HG02884 (cell line): ENCODE measurements at regions not wholly inside any gene's neighbourhood (a gene's known extent, or its start where the extent isn't known, plus 50 kb on each side); places are given as distances from the start of the nearest gene placed in this dataset.
"Not testable (repeated sequence)": the region's sequence is repeated elsewhere in the genome, so short reads cannot be mapped to it uniquely, and the experiment has no call there.

Experiments
- ATAC-seq: cut with Tn5 transposase; IDR thresholded peaks from one replicate; pipeline ENCODE4 v1.9.1; 2021; ENCODE audit warnings: mild to moderate bottlenecking, moderate library complexity; ENCODE audit not compliant: unreplicated experiment

DNA sequence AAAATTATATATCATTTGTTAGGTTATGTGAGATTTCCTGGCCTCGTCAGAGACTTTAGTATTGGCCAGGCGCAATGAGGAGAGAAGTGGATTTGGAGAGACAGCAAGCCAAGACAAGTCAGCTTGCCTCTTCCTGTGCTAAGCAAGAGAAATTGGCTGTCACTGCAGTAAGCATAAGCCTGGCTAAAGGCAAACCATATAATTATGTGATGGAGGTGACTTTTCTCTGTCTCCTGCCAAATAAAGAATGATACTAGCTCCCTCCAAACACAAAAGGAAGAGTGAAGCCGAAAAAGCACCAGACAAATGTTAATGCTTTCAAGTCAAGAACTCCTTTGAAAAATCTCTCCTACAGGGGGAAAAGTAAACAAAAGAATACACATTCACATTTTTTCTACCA is 2246.0 kb downstream of the ARAP2 start:
- no peak for ATAC-seq

DNA sequence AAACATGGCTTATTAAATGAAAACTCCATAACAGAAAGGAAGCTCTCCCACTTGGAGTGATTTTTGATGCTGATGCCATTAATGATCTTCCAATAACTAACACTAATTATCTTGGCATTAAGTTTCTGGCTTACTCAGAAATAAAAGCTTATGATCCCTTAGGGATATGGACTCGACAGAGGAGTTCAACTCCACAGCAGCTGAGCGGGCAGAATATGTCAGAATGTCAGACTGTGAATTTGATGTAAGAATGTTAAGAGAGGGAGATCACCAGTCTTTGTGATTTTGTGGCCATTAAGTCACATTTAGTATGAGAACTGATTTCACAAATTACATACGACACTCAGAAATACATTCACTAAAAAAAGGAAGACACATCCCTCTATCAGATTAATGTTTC is 2244.0 kb downstream of the ARAP2 start:
- no peak for ATAC-seq

GRCh38 chr4:34006540-34006939 is 2237.8 kb downstream of the ARAP2 start:
- not testable (repeated sequence) for ATAC-seq

GRCh38 chr4:34009951-34010350 is 2234.4 kb downstream of the ARAP2 start:
- ATAC-seq = no peak

DNA sequence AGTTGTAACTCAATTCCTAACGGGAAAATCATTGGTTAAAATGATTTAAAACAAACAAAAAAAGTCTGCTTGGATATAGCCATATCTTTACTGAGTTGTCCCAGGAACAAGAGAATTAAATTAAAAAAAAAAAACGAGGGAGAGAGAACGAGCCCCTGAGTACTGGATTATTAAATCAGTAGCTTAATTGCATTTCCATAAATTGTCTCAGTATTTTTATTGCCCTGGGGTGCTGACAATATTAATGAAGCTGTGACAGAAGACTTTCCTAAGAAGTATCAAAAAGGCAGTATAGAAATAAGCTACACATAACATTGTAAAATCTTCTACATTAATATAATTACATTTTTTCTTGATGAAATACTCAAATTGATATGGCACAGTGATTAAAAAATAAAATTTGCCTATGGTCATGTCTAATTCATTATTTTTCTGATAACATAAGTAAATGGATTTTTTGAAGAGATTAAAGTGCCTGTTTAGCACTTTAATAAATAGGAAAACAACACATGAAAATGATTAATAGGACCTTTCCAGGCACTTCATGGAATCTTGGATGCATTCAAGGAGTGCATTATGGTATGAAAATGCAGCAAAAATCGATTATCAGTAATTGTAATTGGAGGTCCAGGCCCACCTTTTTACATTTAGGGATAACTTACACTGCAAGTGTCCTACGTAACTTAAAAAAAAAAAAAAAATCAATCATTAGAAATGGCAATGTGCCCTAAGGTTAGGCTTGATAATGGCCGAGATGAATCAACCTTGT is 2233.4 kb downstream of the ARAP2 start:
- ATAC-seq = no peak

GRCh38 chr4:34035225-34035624 is 2209.1 kb downstream of the ARAP2 start:
- ATAC-seq = no peak

DNA sequence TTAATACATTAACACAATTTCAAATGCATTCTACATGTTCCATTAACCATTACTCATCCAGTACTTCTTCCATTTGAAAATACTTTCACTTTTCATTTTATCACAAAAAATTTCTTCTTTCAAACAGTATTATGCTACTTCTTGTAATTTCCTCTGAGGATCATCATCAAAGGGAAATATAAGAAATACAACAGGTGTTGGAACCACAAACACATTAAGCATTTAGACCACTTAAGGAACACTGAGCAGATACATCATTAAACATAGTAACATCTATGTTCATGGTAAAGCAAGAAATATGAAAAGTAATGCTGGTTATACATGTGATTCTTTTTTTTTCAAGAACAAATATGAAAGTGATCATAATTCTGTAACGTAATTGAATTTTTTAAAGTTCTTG is 2207.0 kb downstream of the ARAP2 start:
- ATAC-seq = no peak

DNA sequence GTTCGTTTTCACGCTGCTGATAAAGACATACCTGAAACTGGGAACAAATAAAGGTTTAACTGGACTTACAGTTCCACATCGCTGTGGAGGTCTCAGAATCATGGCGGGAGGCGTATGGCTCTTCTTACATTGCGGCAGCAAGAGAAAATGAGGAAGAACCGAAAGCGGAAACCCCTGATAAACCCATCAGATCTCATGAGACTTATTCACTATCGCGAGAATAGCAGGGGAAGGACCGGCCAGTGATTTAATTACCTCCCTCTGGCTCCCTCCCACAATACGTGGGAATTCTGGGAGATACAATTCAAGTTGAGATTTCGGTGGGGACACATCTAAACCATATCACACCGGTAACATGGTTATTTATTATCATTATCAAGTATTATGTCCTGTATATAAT is 2204.5 kb downstream of the ARAP2 start:
- ATAC-seq = no peak

DNA sequence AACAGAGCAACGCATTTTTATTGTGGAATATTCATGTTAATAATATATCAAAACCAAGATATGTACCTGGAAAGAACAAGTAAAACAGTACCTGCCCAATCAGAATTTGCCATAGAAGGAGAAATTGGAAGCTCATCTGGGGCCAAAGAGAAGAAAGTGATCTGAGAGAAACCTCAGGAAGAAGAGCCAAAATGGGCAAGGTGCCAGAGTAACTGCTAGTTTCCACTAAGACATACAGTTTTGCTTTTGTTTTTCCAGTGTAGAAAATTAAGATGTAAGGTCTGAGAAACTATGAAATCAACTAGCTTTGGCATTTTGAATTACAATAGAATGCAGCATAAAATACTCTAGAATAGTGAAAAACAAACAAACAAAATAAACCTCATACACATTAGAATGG is 2201.2 kb downstream of the ARAP2 start:
- ATAC-seq = no peak

DNA sequence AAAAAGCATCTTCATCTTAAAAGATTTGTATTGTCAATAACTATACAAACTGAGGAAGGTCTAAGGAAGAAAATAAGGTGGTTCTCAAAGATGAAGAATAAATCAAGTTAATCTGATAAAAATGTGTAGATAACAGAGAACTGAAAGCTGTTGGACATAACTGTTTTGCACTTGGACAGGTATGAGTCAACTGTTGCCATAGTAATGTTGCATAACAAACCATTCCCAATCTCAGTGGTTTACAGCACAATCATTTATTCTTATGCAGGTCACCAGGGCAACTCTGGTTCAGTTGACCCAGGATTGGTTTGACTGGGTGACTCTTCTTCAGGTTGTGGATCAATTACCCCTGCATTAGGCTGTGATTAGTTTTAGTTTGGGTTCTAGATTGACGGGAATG is 2197.7 kb downstream of the ARAP2 start:
- no peak for ATAC-seq

GRCh38 chr4:34047363-34047762 is 2197.0 kb downstream of the ARAP2 start:
- no peak for ATAC-seq

DNA sequence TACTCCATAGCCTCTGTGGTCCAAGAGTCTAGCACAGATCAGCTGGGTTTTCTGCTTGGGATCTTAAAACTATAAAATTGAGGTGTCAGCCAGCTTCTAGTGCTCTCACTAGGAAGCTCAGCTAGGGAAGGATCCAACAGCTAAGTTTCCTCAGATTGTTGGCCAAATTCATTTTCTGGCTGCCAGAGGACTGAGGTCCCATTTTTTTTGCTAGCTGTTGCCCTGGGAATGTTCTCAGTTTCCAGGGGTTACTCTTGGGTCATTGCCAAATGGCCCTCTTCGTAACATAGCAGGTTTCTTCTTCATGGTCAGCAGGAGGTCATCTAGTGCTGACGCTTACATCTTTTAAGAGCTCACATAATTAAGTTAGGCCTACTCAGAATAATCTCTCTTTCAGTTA is 2178.2 kb downstream of the ARAP2 start:
- ATAC-seq = no peak

DNA sequence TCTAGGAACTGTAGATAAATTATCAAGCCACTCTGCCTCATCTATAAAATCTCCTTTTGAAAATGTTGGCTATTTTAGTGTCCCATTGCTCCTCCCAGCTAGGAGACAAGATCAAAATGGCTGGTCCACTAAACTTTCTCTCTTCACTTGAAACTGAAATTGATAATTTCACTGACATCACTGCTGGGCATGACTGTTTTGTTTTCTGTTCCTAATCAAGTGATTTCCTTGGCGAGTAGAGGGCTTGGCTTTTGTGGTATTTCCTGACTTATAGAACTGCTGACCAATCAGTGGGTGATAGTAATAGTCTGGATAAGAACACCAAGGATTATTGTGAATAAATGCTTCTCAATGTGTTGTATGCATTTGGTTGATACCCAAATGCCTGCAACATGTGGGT is 2152.9 kb downstream of the ARAP2 start:
- ATAC-seq = no peak

DNA sequence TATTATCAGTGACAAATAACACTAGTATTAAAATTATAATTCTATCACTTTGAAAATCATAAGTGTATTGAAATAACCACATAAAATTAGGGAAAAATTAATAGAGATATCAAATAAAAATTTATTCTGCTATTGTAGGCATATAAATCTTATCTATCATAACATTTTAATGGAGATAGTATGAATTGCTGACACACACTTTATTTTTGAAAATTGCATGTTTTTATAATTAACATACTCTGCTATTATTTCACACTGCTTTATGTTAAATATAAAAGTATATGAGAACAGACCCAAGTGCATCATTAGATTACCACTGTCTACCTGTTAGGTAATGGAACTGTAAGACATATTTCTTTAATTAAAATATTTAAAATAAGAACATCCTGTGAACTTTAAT is 2150.2 kb downstream of the ARAP2 start:
- no peak for ATAC-seq

- ATAC-seq = no peak
Measured at GRCh38 chr4:34105311-34105710, 2139.0 kb downstream of the ARAP2 start.

DNA sequence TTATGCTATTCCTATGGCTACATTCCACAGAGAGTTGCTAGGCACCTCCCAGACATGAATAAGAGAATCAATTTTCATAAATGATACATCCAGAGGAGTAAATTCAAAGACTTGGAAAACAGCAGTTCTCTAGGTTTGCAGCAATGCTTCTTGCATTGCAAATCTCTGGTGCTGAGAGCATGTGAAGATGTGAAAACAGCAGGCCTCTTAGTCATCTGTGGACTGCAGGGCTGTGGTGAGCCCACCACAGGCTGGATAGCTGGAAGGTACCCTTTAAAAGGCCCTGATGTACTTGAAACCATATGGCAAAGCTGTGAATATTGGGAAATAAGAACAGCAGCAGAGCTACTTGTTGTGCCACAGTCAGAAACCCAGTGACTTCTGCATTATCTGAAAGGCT is 2135.9 kb downstream of the ARAP2 start:
- ATAC-seq = no peak

GRCh38 chr4:34112573-34112972 is 2131.7 kb downstream of the ARAP2 start:
- ATAC-seq = no peak

- no peak for ATAC-seq
Measured at GRCh38 chr4:34138385-34138784, 2105.9 kb downstream of the ARAP2 start.

DNA sequence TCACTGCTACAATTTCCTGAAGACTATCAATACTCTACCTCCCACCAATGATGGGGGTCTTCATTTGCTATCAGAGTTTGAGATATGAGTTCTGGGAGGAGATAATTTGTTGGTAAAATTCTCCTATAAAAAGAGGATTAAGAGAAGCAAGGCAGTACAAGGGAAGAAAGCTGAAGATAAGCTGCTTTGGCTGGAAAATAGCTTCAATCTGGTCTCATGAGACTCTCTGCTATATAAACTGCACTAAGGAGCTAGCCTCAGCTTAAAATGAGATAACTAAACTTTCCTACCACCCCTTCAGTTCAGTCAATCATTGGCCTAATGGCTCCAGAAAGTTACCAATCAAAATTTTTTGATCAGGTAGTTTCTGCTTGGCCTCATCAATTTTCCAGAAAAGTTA is 2105.0 kb downstream of the ARAP2 start:
- ATAC-seq = no peak

DNA sequence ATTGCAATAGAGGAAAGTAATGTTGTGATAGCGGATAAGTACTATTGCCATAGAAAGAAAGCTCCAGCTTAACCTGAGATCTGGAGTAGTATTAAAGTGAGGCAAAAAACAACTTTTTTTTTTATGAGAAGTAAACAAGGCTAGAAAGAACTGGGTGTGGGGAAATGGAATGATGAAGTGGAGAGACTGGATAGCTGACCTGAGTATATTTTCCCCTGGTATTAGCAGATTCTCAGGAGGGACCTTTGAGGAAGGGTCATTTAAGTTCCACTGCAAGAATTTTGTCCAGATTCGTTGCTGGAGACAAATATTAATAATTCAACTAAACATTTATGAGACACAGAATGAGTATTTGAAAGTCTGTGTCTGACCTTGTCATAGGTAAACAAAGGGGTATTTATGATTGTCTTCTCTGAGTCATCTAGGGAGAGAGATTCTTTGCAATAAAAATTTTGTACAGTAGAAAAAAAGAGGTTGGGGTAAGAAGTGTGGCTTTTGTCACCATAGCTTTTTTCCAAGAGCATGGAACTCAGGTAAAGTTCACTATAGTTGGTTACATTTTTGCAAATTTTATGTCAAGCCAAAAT is 2095.9 kb downstream of the ARAP2 start:
- ATAC-seq = no peak

DNA sequence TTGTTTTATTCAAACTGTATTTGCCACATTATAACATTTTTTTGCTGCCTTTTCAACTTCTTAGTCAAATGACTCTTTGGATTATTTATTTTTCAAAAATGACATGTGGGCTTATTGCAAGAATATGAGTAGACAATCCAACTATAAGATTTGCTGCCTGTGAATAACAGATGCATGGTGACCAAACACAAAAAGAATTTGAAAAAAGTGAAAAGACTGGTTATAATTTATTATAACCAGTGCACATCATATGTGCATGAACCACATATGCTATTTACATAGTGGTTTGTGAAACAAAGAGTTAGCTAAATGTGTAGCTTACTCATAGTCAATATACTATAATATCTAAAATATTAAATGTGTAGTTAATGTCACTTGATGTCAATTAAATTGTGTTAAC is 2086.8 kb downstream of the ARAP2 start:
- no peak for ATAC-seq

DNA sequence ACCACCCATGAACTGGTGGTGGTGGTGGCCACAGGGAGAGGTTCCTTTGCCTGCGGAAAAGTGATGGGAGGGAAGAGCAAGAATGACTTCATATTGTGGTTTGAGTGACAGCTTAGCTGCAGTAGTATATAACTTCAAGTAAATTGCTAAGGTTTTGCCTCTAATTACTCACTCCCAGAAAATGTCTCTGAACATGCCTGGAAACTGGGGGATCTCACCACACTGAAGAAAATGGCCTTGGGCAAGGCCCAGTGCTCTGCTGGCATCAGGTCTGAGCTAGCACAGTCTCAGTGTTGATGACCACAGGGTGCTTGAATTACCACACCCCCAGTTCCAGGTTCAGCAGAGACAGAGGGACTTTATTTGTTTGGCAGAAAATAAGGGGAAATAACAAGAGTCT is 2085.4 kb downstream of the ARAP2 start:
- ATAC-seq = no peak

DNA sequence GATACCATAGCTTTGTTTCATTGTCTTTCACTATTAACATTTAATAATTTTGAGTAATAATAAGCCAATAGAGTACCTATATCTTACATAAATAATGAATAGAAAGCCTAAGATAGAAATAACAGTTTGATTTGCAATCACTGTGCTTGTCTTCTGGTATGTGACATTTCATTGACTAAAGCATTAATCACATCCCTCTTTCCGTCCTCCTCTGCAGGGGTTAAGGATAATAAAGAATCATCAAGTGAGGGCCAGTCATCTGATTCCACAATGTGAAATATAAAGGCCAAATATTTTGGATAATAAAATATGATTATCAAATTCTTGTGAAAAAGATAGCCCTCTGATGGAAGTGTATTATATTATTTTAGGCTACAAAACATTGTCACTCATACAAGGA is 2073.4 kb downstream of the ARAP2 start:
- no peak for ATAC-seq
